ENCODE measurements at regions not wholly inside any gene's neighbourhood (a gene's known extent, or its start where the extent isn't known, plus 50 kb on each side); places are given as distances from the start of the nearest gene placed in this dataset.

DNA sequence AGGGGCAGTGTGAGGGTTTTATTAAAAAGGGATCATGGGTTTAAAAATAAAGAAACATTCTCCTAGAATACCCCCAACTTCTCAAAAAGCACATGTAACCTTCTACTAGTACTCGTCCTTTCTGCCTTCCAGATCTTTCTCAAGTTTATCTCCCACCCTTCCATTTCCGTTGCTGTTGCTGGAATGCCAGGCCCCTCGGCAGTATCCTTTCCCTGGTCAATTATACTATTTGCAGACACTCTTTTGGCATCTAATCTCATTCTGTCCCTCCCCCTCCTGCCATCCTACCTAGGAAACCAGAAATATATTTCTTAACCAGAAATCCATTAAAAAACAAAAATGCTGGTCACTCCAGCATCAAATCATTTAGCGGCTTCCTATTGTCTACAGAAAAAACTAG, 198.2 kb upstream of the ATP2B1 start:
- ATAC-seq (no peak), DNase-seq (no peak)
- intact Hi-C loops (cut with micrococcal nuclease) = no loop called here

DNA sequence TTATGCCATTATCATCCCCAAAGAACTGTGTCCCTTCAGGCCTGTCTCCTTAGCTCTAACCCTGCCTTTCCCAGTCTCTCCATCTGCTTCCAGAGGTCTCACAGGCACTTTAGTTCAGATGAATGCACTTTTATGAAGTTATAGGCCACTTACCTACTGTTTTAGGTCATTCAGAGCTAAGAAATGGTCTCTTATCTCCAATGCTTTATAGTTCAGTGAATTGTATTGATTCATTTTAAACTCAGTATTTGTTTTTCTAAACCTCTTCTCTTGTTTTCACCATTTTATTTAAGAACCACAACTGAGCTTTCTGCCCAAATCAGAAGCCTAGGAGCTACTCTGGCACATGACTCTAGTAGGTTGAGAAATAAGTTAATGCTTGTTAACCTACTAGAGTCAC, 197.5 kb upstream of the ATP2B1 start:
- no peak for ATAC-seq
- DNase-seq = no peak
- intact Hi-C loops (cut with micrococcal nuclease) = no loop called here

DNA sequence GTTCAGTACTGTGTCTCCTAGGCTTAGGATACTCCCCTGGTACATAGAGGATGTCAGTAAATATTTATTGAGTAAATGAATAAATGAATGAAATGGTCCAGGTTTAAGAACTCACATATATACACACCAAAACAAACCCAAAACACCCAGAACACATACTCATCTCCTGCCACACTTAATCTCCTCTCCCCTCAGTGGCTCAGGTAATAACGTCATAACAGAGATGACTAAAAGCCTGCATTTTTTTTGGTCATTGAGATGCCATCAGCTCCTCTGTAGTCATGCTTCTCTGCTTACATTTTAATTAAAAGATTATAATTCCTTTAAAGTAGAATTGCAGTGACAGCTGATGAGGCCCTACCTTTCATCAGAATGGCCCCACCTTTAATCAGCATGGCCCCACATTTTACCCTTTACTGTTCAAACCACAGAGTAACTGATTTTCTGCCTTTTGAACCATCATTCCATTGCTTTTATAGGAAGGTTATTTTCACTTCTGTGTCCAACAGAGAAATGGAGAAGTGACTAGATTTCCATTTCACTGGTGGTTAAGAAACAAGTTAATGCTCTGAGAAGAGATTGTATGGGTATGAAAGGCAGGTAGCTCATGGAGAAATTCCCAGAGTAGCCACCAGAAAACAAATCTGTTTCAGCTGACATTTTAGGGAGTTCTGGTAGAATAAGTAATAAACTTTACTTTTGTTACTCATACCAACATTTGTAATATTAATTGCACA, 193.4 kb upstream of the ATP2B1 start:
- no peak for DNase-seq
- ATAC-seq = no peak
- intact Hi-C loops (cut with micrococcal nuclease) = no loop called here

DNA sequence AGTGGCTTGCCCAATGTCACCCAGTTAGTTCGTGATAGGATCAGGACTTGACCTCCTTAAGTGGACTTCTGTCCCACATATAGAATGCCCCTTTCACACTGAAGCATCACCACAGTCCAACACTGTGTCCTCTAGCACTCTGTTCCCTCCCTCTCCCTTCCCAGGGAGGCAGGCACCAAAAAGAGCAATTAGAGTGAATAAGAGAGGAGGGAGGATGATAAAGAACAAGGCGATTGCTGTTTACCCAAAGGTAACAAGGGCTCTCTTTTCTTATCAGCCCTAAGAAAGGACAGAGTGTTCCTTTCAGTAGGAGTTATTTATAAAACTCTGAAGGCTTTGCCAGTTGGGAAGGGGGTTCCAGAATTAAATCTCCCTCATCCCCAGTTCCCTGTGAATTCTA, 192.7 kb upstream of the ATP2B1 start:
- ATAC-seq (no peak), DNase-seq (no peak)
- intact Hi-C loops (cut with micrococcal nuclease) = no loop called here

DNA sequence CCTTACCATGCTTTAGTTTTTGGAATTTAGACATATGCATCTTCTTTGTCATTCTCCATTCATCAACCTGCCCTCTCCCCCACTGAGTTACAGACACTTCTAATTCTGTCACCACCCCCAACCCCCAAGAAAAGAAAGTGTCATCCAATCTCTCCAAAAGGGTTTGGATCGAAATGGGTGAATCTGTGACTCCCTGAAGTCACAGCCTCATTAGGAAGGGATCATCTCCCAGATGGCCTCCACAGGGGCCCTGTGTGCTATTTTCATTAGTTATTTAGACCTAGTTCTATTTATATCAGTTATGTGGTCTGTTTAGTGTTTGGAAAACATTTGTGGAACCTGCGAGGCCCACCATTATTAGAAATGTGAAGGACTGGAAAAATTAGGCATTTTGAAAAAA, 191.0 kb upstream of the ATP2B1 start:
- intact Hi-C loops (cut with micrococcal nuclease) = no loop called here
- DNase-seq = no peak
- ATAC-seq = no peak

DNA sequence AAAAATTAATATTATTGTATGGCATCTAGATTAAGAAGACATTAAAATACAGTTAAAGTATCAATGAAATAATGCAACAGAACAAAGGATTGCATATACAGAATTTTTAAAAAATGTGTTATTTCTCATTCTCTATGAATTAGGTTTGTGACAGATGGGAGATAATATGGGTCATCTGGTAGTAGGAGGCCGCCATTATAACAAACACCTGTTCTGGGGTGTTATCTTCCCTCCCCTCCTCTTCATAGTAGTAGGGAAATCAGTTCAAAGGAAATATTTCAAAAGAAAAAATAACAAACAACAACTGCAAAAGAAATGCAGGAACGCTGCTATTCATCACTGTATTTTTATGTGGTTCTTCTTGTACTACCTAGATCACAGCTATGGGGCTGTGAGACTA, 187.0 kb upstream of the ATP2B1 start:
- intact Hi-C loops (cut with micrococcal nuclease) = no loop called here
- ATAC-seq (no peak), DNase-seq (no peak)

DNA sequence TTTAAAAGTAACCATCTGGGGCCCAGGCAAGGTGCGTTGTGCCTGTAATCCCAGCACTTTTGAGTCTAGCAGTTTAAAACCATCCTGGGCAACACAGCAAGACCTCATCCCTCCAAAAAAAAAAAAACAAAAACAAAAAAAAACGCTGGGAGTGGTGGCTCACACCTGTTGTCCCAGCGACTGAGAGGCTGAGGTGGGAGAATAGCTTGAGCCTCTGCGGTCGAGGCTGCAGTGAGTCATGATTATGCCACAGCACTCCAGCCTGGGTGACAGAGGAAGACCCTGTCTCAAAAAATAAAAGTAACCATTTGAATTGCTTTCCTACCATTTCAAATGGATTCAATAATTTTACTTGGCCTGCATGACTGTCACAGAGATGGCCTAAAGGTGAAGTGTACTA, 186.5 kb upstream of the ATP2B1 start:
- intact Hi-C loops (cut with micrococcal nuclease) = no loop called here
- DNase-seq = no peak
- ATAC-seq = no peak

DNA sequence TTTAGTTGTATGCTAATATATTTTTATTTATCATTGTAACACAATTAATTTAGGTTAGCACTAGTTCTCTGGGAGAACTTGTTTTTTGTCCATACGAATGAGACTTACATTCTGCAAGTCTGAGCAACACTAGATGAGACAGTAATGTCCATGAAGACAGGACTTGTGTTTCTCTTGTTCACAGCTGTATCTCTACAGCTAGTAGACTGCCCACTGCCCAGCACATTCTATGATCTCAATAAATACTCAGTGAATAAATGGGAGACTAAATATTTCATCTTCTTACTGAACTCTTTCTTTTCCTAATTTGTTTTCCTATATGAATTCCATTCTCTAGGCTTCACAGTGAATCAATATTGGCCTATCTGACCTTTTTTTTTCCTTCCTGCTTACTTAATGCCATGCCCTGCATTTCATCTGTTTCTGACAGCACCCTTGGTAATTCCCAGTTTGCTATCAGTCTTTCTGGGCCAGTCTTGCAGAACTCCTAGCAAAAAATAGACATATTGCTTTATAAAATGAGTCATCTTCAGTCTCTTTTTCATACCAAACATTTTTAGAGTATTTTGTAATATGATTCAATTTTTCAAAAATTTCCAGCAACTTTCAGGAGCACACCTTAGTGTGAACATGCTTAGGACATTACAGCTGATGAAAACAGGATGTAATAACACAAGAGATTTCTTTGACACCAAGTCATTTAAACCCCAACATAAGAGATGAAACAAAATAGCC, 185.5 kb upstream of the ATP2B1 start:
- intact Hi-C loops (cut with micrococcal nuclease) = no loop called here
- DNase-seq (no peak), ATAC-seq (no peak)

DNA sequence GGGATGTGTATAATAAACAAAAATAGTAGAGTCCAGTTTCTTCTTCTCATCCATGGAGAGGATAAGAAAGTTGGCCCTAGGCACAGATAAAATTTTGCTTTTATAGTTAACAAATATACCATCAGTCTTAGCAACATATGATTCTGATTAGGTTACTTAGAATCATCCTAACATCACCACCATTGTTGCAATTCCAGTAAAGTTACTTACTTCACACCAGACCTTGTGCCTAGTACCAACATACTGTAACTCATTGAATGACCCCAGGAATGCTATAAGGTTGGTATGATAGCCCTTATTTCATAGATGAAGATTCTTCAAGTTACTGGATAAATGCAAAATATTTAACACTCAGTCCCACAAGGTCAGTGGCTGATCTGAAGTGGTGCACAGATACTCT, 183.8 kb upstream of the ATP2B1 start:
- intact Hi-C loops (cut with micrococcal nuclease) = no loop called here
- no peak for ATAC-seq
- DNase-seq = no peak

DNA sequence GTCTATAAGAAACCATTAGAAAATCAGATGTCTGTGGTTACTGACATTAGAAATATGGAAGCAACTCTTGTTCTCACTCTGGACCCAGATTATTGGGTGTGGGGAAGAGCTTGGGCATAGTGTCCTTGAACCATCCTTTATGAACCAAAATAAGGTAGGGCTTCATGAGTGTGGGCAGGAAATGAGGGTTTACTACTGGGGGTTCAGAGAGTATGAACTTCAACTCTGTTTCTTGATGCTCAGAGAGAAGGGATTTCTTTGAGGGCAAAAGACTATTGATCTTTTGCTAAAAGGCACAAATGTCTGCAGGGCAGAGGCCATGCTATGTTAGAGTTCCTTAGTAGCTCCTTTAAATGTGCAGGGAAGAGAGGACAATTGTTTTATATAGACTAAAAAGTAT, 183.3 kb upstream of the ATP2B1 start:
- no peak for ATAC-seq
- no peak for DNase-seq
- intact Hi-C loops (cut with micrococcal nuclease) = no loop called here

DNA sequence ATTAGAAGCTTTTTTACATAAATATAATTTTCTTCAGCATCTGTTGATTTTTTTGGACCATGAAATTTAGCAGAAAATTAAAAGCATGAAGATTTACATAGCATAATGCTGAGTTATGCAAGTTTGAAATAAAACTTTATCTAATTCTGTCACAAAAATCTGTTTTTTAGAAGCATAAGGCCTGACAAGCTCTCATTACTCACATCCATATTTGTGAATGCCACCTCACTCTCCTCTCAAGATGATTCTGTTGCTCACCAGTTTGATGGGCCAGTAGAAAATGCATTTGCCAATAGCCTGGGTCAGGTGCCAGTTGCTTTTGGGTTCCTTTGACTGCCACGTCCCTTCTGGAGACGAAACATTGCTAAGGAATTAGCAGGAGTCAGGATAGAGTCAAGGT, 181.5 kb upstream of the ATP2B1 start:
- ATAC-seq = no peak

DNA sequence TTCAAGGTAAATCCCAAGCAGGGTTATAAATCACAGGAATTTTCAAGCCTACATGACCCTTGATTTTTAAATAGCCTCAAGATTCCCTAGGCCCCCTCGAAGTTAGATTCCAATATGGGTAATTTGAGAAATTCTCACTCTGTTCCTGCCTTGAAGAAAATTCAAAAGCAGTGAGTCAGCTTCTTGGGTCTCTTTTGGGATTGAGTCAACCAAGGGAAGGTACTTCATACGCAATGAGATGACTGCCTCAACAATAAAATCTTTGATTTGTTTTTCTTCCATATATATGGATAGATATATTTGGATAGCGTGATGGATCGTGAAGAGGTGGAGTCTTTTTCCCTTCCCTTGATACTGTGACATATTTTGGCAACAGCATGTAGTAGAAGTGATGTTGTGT, 180.4 kb upstream of the ATP2B1 start:
- ATAC-seq = no peak
- DNase-seq = no peak
- intact Hi-C loops (cut with micrococcal nuclease) = no loop called here

More for the DNA sequence above, 181.5 kb upstream of the ATP2B1 start:
- intact Hi-C loops (cut with micrococcal nuclease) = no loop called here
- no peak for DNase-seq

DNA sequence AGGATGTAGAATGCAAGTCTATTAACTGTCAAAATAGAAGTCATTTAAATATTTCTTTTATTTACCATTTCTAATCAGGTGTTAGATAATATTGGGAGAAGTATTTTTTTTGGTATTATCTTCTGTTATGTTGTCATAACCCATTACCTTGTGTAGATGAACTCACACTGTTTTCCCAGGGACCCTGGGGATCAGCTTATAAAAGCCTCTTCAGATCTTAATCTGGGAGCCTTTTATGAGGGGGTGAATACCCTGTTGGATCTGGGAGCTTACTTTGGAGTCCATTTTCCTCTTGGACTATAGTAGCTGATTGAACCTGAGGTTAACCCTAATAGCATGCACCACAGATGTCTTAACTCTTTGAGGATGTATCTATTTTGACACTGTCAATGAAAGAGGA, 176.3 kb upstream of the ATP2B1 start:
- ATAC-seq (no peak), DNase-seq (no peak)

DNA sequence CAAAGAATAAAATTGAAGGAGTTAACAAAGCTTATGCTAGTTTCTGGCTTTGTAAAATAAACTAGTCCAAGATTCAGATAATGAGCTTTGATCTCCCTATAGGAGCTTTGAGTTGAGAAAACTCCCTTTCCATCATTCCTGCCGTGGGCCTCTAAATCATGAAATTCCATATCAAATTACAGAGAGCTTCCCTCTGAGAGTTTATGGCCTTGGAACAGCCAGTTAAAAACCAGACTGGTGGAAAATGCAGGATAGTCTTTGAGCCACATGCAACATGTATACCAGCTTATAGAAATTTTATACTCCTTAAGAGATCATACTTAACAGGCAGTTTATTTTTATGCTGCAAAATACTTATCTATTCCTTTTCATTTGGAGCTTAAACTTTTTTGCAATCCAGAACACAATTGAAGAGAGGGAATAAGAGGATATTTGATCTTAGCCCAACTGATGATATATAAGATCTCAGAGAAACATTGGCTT, 175.8 kb upstream of the ATP2B1 start:
- ATAC-seq (no peak), DNase-seq (no peak)
- intact Hi-C loops (cut with micrococcal nuclease) = no loop called here

More for the DNA sequence above, 176.3 kb upstream of the ATP2B1 start:
- intact Hi-C loops (cut with micrococcal nuclease) = no loop called here

DNA sequence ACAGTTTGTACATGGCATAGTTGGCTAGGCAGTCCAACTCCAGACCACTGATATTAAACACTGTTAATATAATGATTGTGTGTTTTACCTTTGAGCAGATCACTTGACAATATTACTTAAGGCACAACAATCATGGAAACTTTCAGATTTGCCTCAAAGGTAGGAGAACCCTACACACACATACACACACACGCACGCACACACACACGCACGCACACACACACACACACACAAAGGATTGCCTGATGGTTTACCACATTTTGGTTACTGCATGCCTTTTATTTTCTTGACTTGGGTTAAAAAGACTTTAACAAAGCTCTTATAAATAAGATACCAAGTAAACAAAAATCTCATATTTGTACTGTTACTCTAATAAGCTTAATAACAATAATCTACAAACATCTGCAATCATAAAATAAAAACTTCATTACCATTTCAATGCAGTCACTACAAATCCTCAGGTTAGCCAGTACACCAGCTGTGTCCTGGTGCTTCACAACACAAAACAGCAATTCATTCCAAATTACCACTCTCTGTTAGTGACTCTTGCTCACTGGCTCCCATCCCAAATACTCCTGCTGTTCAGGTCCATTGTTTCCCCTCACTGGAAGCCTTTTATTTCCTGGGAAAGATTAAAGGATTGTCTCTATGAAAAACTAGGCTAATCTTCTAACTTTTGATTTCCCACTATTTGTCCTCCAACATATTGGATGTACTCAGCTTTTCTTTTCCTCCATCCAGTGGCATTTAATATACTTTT, 175.2 kb upstream of the ATP2B1 start:
- DNase-seq = no peak
- ATAC-seq = no peak
- intact Hi-C loops (cut with micrococcal nuclease) = no loop called here

DNA sequence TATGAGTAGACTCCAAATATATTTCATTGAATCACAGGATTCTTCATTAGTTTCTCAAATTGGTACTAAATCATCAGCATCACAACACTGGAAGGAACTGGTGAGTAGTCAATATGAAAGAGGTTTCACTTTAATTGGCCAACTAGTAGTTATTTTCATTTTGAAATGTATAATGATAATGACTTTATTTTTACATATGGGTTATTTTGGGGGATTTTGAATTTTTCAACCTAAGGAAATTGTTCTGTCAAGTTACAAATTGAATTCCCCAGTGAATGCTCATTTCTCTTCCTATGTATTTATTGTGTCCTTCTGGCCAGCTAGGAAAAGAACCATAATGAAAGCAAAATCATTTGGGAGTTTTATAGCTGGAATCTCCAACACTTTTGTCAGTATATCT, 174.2 kb upstream of the ATP2B1 start:
- DNase-seq (no peak), ATAC-seq (no peak)
- intact Hi-C loops (cut with micrococcal nuclease) = no loop called here

DNA sequence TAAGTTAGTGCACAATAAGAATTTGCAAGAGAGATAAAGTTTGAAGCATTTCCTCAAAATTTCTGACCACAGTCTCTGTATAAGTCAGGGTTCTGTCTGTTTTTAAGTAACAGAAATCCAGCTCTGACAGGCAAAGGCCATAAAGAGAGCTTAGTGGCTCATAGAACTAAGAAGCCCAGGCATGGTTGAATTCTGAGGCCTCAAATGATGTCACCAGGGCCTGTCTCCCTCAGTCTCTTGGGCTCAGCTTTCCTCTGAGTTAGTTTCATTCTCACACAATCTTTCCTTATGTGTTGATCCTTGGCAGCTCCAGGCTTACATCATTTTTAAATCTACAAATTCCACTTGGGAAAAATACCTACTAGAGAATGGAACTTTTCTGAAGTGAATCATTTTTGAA, 173.4 kb upstream of the ATP2B1 start:
- intact Hi-C loops (cut with micrococcal nuclease) = no loop called here
- no peak for DNase-seq
- peak; percentile 57 for ATAC-seq

DNA sequence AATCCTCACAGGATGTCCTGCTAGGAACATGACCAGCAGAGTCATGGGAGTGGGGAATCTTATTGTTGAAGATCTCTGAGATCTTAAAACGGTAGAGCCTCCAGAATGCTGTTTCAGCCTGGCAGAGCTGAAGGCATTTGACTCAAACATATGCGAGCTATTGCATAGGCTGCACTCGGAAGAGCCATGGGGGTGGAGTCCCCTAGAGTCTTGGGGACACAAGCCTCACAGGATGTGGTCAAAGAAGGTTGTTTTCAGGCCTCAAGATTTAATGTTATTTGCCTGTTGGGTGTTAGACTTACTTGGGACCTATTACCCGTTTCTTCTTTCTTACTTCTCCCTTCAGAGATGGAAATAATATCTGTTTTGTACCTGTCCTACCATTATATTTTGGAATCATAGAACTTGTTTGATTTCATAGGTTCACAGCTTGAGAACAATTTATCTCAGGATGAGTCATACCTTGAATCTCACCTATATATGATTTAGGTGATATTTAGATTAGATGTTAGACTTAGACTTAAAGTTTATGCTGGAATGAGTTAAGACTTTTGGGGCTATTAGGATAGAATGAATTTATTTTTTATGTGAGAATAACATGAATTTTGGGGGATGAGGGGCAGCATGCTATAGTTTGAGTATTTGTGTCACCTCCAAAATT, 172.2 kb upstream of the ATP2B1 start:
- intact Hi-C loops (cut with micrococcal nuclease) = no loop called here
- no peak for DNase-seq
- no peak for ATAC-seq

DNA sequence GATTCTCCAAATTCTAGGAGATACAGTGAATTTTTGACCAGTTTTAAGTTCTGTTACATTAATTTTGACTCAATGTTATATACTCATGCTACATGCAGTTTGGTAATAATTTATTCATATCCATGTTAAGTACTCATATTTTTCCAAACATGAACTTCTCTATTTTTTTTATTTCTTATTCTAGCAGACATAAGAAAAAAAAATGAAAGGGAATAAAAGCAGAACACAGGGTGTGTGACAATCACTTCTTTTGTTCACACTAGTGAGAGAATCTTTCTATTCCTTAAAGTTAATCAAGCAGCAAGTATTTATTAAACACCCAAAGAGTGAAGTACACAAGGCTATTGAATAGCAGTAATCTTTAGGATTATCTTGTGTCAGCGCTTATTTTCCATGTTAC, 171.1 kb upstream of the ATP2B1 start:
- ATAC-seq = no peak
- DNase-seq = no peak
- intact Hi-C loops (cut with micrococcal nuclease) = no loop called here

DNA sequence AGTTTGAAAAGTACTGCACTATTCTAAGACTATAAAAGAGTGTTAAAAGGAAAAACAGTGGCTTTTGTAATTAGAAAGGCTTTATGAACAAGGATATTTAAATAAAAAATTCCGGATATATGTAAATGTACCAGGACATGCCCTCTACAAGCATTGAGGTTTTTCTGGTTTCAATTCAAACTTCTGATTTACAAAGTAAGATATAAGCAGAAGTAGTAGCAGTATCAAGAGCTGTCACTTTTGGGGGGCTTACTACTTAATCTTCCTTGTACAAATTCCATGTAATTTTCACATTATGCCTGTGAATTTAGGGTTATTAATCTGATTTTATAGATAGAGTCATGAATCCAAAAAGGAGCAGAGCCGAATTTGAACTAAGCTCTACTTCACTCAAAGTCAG, 170.3 kb upstream of the ATP2B1 start:
- ATAC-seq (no peak), DNase-seq (no peak)
- intact Hi-C loops (cut with micrococcal nuclease) = no loop called here
